NOMO-1 (cell line): ENCODE measurements at regions not wholly inside any gene's neighbourhood (a gene's known extent, or its start where the extent isn't known, plus 50 kb on each side); places are given as distances from the start of the nearest gene placed in this dataset.

Experiments used
- DNase-seq, 2 experiments: peaks; one replicate each; lab custom pipeline; 2025; ENCODE audit not compliant: unreplicated experiment in 2 of 2; lab: John Stamatoyannopoulos, UW

DNA sequence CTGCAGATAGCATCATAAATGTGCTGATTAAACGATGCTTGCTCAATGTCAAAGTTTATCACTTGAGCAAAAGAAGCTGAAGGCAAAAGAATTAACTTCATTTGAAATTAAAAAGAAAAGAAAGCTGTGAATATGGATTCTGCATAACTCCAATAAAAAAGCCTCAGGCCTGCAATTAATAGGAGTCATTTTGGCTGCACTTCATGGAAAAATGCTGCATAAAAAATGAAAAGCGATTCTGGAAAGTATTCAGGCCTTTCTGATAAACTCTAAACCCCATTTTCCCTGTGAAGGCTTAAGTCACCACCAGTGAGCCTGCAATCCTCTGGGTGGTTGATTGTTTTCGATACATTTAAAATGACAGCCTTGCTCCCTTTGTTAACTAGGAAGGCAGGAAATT is 1793.4 kb downstream of the SUCLG1 start:
- no peak for DNase-seq

GRCh38 chr2:82657106-82657505 is 1802.0 kb downstream of the SUCLG1 start:
- DNase-seq = no peak

DNA sequence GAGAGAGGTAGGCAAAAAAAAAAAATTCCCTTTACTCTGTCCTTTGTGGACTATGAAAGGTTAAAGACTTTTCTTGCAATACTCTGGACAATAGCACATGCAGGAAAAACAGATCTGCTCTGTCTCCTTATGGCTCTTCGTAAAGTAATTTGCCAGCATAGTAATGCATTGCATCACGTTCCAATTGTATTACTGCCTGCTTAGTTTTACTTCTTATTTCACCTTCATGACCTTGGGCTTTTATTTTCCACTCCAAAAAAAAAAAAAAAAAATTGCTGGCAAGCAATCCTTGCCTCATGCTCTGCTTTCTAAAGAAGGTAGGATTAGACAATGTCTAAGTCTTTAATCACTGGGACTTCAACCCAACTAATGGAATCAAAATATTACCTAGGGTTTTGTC is 1802.7 kb downstream of the SUCLG1 start:
- no peak for DNase-seq

DNA sequence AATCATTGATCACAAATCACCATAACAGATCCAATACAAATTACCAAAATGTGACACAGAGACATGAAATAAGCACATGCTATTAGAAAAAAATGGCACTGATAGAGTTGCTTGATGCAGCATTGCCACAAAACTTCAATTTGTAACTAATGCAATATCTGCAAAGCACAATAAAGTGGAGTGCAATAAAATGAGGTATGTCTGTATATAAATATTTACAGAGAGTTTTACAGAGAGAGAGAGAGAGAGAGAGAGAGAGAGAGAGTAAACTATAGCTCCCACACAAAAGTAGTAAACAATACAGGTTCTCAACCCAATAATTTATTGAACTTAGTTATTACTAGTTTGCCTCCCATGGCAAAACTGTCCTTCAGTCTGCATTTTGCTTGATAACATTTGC is 1807.0 kb downstream of the SUCLG1 start:
- DNase-seq = no peak

DNA sequence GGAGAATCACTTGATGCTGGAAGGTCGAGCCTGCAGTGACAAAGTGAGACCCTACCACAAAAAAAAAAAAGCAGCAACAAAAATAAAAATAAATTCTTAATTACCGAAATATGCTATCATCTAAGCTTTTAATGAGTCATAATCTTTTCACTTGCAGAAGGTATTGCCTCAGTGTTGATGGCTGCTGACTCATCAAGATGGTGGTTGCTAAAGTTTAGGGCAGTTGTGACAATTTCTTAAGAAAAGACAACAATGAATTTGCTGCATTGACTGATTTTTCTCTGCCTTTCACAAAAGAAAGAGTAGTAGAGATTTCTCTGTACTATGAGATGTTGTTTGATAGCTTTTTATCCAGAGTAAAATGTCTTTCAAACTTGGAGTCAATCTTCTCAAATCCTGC is 1809.0 kb downstream of the SUCLG1 start:
- DNase-seq = no peak

- no peak for DNase-seq
Measured at GRCh38 chr2:82641598-82642180, 1817.4 kb downstream of the SUCLG1 start.

DNA sequence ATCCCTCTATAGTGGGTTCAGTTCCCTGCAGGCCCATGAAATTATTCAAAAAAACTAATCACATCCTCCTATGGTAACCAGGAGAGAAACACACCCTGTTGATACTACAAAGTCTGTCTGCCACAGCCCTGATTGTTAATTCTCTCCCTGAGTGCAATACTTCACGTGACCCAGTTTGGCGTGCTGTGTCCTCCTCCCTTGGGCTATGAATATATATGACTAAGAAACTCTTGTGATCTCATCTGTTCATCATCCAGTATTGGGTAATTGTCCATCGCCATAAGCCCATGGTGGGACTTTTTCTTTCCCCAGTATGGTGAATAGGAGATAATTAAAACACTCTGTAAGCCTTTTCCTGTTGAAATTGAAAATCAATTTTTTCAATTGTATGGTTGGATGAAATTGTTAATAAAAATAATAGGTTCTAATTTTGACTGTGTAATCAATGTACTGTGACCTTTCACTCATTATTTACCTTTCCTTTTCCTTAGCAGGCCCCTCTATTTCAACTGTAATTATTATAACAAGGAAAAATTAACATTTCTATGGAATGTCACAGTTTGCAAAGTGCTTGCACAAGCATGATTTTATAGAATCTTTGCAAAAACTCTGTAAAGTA is 1822.6 kb downstream of the SUCLG1 start:
- no peak for DNase-seq

DNA sequence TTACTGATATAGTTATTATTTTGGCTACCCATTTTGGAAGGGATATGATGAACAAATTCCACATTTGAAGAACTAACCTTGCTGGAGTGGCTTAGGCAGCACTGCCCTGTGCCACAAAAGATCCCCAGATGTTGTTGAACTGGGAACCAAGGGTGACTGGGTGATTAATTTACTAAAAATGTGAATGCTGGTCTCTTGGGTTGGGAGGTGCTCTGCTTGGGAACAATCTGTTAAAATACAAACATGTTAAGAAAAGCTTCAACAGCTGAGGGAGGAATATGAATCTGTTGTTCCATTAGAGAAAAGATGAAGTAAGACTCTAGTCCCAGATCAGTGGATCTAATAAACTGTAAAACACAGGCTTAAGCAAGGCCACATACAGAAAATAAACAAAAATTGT is 1860.1 kb downstream of the SUCLG1 start:
- no peak for DNase-seq

DNA sequence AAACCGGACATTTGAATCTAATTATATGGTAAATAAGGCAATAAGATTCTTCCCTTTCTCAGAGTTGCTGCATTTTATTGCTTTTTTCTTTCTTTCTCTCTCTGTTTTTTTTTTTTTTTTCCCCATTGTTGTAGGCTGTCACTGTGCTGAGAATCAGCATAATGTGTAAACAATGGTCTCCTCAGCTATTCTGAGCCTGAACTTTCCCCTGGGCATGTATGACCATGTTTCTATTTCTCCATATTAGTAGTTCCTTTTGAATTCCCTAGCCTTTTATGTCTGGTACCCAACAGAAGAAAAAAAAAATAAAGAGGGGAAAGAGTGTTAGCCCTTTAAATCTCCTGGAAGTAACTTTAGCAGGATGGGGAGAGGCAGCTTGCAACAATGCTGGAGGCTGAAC is 1862.5 kb downstream of the SUCLG1 start:
- no peak for DNase-seq

DNA sequence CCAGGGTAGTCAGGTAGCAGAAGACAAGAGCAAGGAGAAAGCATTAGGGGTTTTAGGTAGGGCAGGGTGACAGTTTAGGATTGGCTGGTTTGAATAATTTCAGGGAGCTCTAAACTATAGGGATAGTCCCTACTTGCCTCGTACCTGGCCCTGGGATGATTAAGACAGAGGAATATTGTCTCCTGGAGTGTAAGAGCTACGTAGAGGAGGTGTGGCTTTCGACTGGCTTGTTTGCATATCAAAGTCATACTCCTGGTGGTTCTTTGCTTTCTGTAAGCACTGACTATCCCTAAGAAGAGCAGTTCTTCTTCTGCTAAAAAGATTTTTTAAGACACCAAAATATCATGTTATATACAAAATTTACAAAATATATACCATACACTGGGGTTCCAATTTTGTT is 1867.4 kb downstream of the SUCLG1 start:
- DNase-seq = no peak

- no peak for DNase-seq
Measured at GRCh38 chr2:82576656-82577055, 1882.4 kb downstream of the SUCLG1 start.

- no peak for DNase-seq
Measured at GRCh38 chr2:82539280-82539621, 1919.8 kb downstream of the SUCLG1 start.

DNA sequence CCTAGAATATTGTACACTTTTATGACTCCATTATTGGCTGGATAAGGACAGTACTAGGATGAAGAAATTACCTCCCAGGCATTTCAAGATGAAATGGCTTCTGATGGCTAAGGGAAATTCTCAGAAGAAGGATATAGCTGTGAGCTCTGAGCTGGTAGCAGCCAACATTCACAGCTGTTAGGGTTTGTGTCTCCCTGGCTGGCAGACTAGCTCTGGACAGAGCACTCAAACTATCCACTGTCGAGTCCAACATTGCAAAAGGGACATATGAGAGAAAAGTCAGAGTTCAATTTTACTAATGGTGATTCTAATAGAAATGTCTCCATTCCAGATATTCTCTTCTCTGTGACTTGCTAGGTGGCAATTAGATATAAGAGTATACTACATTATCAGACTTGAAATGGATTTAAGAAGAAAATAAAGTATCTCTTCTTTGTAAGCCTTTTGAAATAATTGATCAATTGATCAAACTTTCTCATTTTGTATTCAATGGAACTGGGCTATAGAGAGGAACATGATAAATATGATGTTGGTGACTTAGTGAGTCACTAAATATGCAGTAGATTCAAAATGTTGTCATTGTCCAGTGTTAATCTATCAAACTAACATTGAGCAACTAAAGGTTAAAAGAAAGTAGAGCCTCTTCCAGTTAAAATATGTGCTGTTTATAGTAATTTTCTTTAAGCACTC is 1920.3 kb downstream of the SUCLG1 start:
- no peak for DNase-seq

DNA sequence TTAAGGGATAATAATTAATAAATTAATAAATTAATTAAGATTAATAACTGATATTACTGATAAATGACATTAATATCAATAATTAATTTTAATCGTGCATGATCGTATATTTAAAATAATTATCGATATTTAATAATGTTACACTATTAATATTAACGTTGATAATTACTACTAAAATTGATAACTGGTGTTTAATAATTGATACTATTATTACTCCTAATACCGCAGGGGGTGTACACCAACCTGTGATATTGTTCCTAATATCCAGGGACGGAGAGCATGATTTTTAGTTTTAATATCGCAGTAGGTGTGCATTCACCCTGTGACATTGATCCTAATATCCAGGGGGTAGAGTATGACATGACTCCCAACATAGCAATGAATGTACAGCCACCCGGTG is 1930.8 kb downstream of the SUCLG1 start:
- no peak for DNase-seq

GRCh38 chr2:82527124-82527523 is 1932.0 kb downstream of the SUCLG1 start:
- DNase-seq = peak in 1 of 2 experiments; percentile 16

- peak in 1 of 2 experiments; percentile 11 for DNase-seq
Measured at GRCh38 chr2:82526277-82526676, 1932.8 kb downstream of the SUCLG1 start.

GRCh38 chr2:82525744-82526143 is 1933.3 kb downstream of the SUCLG1 start:
- DNase-seq = no peak

DNA sequence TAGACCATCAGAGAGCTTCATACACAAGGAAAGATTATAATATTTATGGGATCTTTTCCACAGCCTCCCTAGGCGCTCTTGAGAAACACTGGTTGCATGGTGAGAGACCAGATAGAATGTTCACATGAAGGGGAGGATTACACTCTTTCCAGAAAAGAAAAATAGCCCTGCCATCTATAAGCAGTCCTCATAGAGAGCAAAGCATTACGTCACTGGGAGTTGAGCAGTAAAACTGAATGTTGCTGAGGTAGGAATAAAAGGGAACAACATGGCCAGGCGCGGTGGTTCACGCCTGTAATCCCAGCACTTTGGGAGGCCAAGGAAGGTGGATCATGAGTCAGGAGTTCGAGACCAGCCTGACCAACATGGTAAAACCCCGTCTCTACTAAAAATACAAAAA is 1934.3 kb downstream of the SUCLG1 start:
- DNase-seq = no peak

- no peak for DNase-seq
Measured at GRCh38 chr2:82511894-82512293, 1947.2 kb downstream of the SUCLG1 start.

DNA sequence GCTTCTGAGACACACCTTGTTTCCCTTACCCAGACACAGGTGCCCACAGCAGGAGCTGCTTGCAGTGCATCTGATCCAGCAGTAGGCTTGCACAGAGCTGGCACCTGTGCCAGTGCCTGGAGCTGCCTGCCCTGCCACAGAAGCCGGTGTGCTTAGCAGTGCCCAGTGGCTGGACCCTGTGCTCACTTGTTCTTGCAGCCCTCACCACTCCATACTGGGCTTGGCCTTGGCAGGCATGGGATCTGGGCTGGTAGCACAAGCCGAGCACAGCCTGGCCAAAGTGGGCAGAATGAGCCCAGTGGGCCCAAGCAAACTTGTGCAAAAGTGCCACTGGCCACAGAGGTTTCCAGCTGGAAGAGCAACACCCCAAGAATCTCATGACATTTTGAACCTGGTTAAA is 1950.4 kb downstream of the SUCLG1 start:
- no peak for DNase-seq

DNA sequence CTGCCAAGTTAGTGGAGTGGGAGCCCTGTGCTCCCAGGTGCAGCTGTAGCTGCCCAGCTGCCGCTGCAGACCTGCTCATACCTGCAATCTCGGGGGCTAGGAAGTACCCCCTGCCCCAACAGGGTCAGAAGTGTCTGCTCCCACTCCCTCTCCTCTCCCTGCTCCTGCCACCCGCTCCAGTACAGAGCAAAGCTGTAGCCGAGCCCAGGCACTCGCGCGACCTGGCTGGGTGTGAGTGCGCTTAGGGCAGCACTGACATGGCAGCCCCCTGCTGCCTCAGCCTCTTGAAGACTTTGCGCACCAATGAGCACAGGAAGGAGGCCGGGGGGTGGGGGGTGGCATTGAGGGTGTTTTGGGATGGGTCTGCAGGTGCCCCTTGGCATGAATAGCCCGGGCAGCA is 1951.4 kb downstream of the SUCLG1 start:
- DNase-seq = no peak

GRCh38 chr2:82501217-82501616 is 1957.9 kb downstream of the SUCLG1 start:
- no peak for DNase-seq
